HCT116 (cell line): ENCODE measurements at regions not wholly inside any gene's neighbourhood (a gene's known extent, or its start where the extent isn't known, plus 50 kb on each side); places are given as distances from the start of the nearest gene placed in this dataset.

Experiments
- ATAC-seq: fragments of 200-7000 bp; cut with Tn5 transposase; 2 replicates; pipeline ENCODE4 v1.9.1; 2020; ENCODE audit warnings: mild to moderate bottlenecking, moderate library complexity
- BruUV-seq: library from RNA; stranded (reverse); fragments of 400-500 nt; replicated peaks from 2 replicates; lab custom pipeline; 2021; lab: Mats Ljungman, UMichigan
- CTCF ChIA-PET: fragments of 300-600 bp; sonication (Branson Sonifier 250); formaldehyde crosslinking; loops from one replicate; lab custom pipeline; 2021; ENCODE audit warnings: antibody characterized with exemption; lab: Charles Lee
- POLR2A ChIA-PET: fragments of 300-600, 350-600 bp; sonication (Branson Sonifier 250); formaldehyde crosslinking; loops from one replicate; lab custom pipeline; 2021; ENCODE audit warnings: antibody characterized with exemption; lab: Charles Lee
- RAD21 ChIA-PET, 2 experiments: fragments of 300-600 bp; sonication (Branson Sonifier 250); formaldehyde crosslinking; loops; one replicate each; lab custom pipeline; 2023; ENCODE audit warnings: low total read pairs in 2 of 2; ENCODE audit not compliant: uncharacterized antibody in 2 of 2, unreplicated experiment in 2 of 2, low non-redundant PET in 1 of 2; lab: Charles Lee
- DNase-seq: peaks from one replicate; pipeline ENCODE4 v3.0.0-alpha.2; 2010; ENCODE audit warnings: low read depth, low spot score
- H2AFZ ChIP-seq: fragments of 200-600 bp; shearing (Covaris generic), sonication (generic); 2 replicates; pipeline ENCODE4 v1.6.1; 2017; ENCODE audit warnings: low read depth, mixed run types, mixed read lengths, antibody characterized with exemption, low read length; ENCODE audit not compliant: poor library complexity, severe bottlenecking
- H3K27ac ChIP-seq: 2 replicates; pipeline ENCODE4 v1.5.1; 2012; ENCODE audit warnings: low read depth, low read length
- H3K27me3 ChIP-seq: fragments of 200-600 bp; sonication (generic); 2 replicates; pipeline ENCODE4 v1.6.1; 2016; ENCODE audit warnings: mixed run types, low read length, mixed read lengths; ENCODE audit not compliant: insufficient read depth
- H3K36me3 ChIP-seq, 2 experiments: fragments of 200-500 bp in 1 of 2; fragments of 200-600 bp in 1 of 2; sonication (Bioruptor generic) in 1 of 2; sonication (generic) in 1 of 2; 2 replicates each; pipeline versions ENCODE4 v1.5.1 to v1.6.1; 2014 to 2016; ENCODE audit warnings: low read length in 2 of 2, inconsistent platforms in 1 of 2, mixed read lengths in 1 of 2, mixed run types in 1 of 2; ENCODE audit not compliant: insufficient read depth in 2 of 2, control insufficient read depth in 1 of 2
- H3K4me1 ChIP-seq, 2 experiments: fragments of 200-600 bp in 1 of 2; sonication (generic) in 1 of 2; 2 replicates each; pipeline versions ENCODE4 v1.5.1 to v1.6.1; 2012 to 2017; ENCODE audit warnings: low read length in 2 of 2, inconsistent platforms in 1 of 2, mild to moderate bottlenecking in 1 of 2, mixed read lengths in 1 of 2, mixed run types in 1 of 2, moderate library complexity in 1 of 2; ENCODE audit not compliant: insufficient read depth in 2 of 2, control insufficient read depth in 1 of 2
- H3K4me2 ChIP-seq: fragments of 200-600 bp; sonication (generic); 2 replicates; pipeline ENCODE4 v1.6.1; 2017; ENCODE audit warnings: mixed run types, low read length, mixed read lengths
- H3K4me3 ChIP-seq, 2 experiments: fragments of 200-600 bp in 1 of 2; sonication (generic) in 1 of 2; replicated peaks in 1 of 2; 2 replicates each; pipeline ENCODE4 v1.5.1; 2011 to 2016; ENCODE audit warnings: low read length in 2 of 2, control low read depth in 1 of 2, low read depth in 1 of 2, mild to moderate bottlenecking in 1 of 2, mixed read lengths in 1 of 2, mixed run types in 1 of 2
- H3K79me2 ChIP-seq: fragments of 200-600 bp; sonication (generic); 2 replicates; pipeline ENCODE4 v1.6.1; 2017; ENCODE audit warnings: mild to moderate bottlenecking, mixed run types, low read length, moderate library complexity, mixed read lengths; ENCODE audit not compliant: insufficient read depth
- H3K9ac ChIP-seq: fragments of 200-600 bp; sonication (generic); 2 replicates; pipeline ENCODE4 v1.6.1; 2016; ENCODE audit warnings: low read length, mixed read lengths
- H3K9me2 ChIP-seq: fragments of 200-600 bp; sonication (generic), shearing (Covaris generic); 2 replicates; pipeline ENCODE4 v1.6.1; 2017; ENCODE audit warnings: mixed run types, mild to moderate bottlenecking, moderate library complexity; ENCODE audit not compliant: insufficient read depth
- H3K9me3 ChIP-seq, 2 experiments: fragments of 200-500 bp in 1 of 2; fragments of 200-600 bp in 1 of 2; sonication (Bioruptor generic) in 1 of 2; sonication (generic) in 1 of 2; 2 replicates each; pipeline ENCODE4 v1.6.1; 2014 to 2017; ENCODE audit warnings: low read length in 2 of 2, mixed read lengths in 2 of 2, inconsistent platforms in 1 of 2, low read depth in 1 of 2, mild to moderate bottlenecking in 1 of 2, mixed run types in 1 of 2, moderate library complexity in 1 of 2; ENCODE audit not compliant: control insufficient read depth in 1 of 2, insufficient read depth in 1 of 2
- H4K20me1 ChIP-seq: fragments of 200-600 bp; sonication (generic), shearing (Covaris generic); 2 replicates; pipeline ENCODE4 v1.6.1; 2017; ENCODE audit warnings: mixed run types, mild to moderate bottlenecking, moderate library complexity; ENCODE audit not compliant: insufficient read depth
- CBX3 ChIP-seq: IDR thresholded peaks from 2 replicates; pipeline ENCODE4 v1.6.1; 2012; ENCODE audit warnings: low read depth
- CEBPB ChIP-seq: IDR thresholded peaks from 2 replicates; pipeline ENCODE4 v1.6.1; 2012; ENCODE audit warnings: low read depth
- FOSL1 ChIP-seq: IDR thresholded peaks from 2 replicates; pipeline ENCODE4 v1.6.1; 2012; ENCODE audit warnings: low read depth
- intact Hi-C: fragments of 100-400 bp; cut with micrococcal nuclease; formaldehyde crosslinking; loops from 2 replicates; pipeline ENCODE4 v1.10.0; 2022

- intact Hi-C loops = no loop called here
- RAD21 ChIA-PET = no interaction called here
- H3K9me3 ChIP-seq = no peaks in the 10 kb centered on the region
- no peak overlapping the region for H2AFZ ChIP-seq
- H3K27me3 ChIP-seq = no peaks in the 10 kb centered on the region
- DNase-seq (peak; percentile 1), ATAC-seq (peak; percentile 34; the same call in 1 of the 2 replicates)
- TF ChIP-seq CEBPB = peak; percentile 93
- no peak for TF ChIP-seq CBX3
- H3K9me2 ChIP-seq = no peaks in the 10 kb centered on the region
- no peak overlapping the region for H3K27ac ChIP-seq
- CTCF ChIA-PET = no interaction called here
- H3K79me2 ChIP-seq = no peaks in the 10 kb centered on the region
- no peaks in the 10 kb centered on the region for H3K36me3 ChIP-seq
- no peak overlapping the region for H3K4me3 ChIP-seq
- peaks cover 4 to 8% of the 10 kb centered on the region in 2 experiments; a peak in 3 of 4 replicates for H3K4me1 ChIP-seq
- BruUV-seq = no TSS peak
- H3K4me2 ChIP-seq = peak overlapping the region; percentile 18; the same call in 1 of the 2 replicates
- no peak overlapping the region for H3K9ac ChIP-seq
- H4K20me1 ChIP-seq = no peaks in the 10 kb centered on the region
- POLR2A ChIA-PET = no interaction called here
These were observed 50.6 kb upstream of the ZC3HAV1 start for GRCh38 chr7:139159900-139160675.

DNA sequence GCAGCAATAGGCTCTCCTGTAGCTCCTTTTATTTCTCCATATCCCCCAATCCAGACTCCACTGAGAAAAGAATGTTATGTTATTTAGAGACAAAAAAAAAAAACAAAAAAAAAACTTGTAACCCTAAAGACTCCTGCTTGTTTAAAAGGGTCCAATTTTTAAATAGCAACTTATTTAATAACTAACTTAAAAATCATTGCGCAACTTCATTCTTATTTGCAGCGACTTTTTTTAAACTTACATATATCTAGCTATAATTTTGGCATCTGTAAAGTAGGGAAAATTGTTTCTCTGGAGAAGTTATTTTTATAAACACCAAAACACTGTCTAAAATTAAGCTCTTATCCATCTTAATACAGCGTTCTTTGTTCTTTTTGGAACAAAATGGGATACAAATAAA, 59.0 kb upstream of the ZC3HAV1 start:
- BruUV-seq = no TSS peak
- ChIA-PET RAD21 (interaction anchor here in 1 of 2 experiments (0.6 kb wide), 1 partner anchor 12 kb away, joined by 3 read pairs; no protein-coding TSS in a partner anchor), POLR2A (no interaction called here), CTCF (no interaction called here)
- intact Hi-C loops = no loop called here
- no peak overlapping the region for H3K9ac ChIP-seq
- no peak overlapping the region for H3K4me2 ChIP-seq
- no peaks in the 10 kb centered on the region for H3K4me1 ChIP-seq
- no peaks in the 10 kb centered on the region; the same call in 1 of the 2 replicates for H4K20me1 ChIP-seq
- no peaks in the 10 kb centered on the region for H3K9me2 ChIP-seq
- no peak overlapping the region for H3K4me3 ChIP-seq
- DNase-seq (no peak), ATAC-seq (no peak)
- no peaks in the 10 kb centered on the region for H3K27me3 ChIP-seq
- no peaks in the 10 kb centered on the region for H3K9me3 ChIP-seq
- H3K36me3 ChIP-seq = no peaks in the 10 kb centered on the region
- H3K79me2 ChIP-seq = no peaks in the 10 kb centered on the region
- no peak for TF ChIP-seq FOSL1
- no peak overlapping the region for H3K27ac ChIP-seq
- no peak overlapping the region for H2AFZ ChIP-seq
